ENCODE measurements at regions not wholly inside any gene's neighbourhood (a gene's known extent, or its start where the extent isn't known, plus 50 kb on each side); places are given as distances from the start of the nearest gene placed in this dataset.

- no peak for DNase-seq (ENCODE audit: low read depth, low spot score)
- no peaks in the 10 kb centered on the region for H3K27me3 Mint-ChIP-seq (ENCODE audit: low read depth)
- H3K4me1 Mint-ChIP-seq: peaks cover 9% of the 10 kb centered on the region
- no peak for TF ChIP-seq CTCF (conservative IDR thresholded peaks at IDR 0.05)
- peaks cover 10% of the 10 kb centered on the region for H3K9me3 Mint-ChIP-seq
- no peak overlapping the region for H3K27ac Mint-ChIP-seq (ENCODE audit: unreplicated experiment)
- H3K36me3 Mint-ChIP-seq (ENCODE audit: low read depth): peaks cover 5% of the 10 kb centered on the region
- H3K4me3 Mint-ChIP-seq: no peak overlapping the region
Measured at GRCh38 chr2:149738767-149739166, 151.2 kb upstream of the MMADHC start.

GRCh38 chr2:149737896-149738295 is 150.3 kb upstream of the MMADHC start:
- peaks cover 5% of the 10 kb centered on the region for H3K36me3 Mint-ChIP-seq (ENCODE audit: low read depth)
- no peaks in the 10 kb centered on the region for H3K27me3 Mint-ChIP-seq (ENCODE audit: low read depth)
- peaks cover 10% of the 10 kb centered on the region for H3K9me3 Mint-ChIP-seq
- no peak overlapping the region for H3K4me3 Mint-ChIP-seq
- H3K4me1 Mint-ChIP-seq: peaks cover 11% of the 10 kb centered on the region
- no peak overlapping the region for H3K27ac Mint-ChIP-seq (ENCODE audit: unreplicated experiment)
- no peak for DNase-seq (ENCODE audit: low read depth, low spot score)
- no peak for TF ChIP-seq CTCF (conservative IDR thresholded peaks at IDR 0.05)

- H3K4me3 Mint-ChIP-seq: no peak overlapping the region
Measured at GRCh38 chr2:149735237-149735958, 147.8 kb upstream of the MMADHC start.

GRCh38 chr2:149733936-149734685 is 146.5 kb upstream of the MMADHC start:
- no peak for TF ChIP-seq CTCF (conservative IDR thresholded peaks at IDR 0.05)
- Mint-ChIP-seq H3K27ac (ENCODE audit: unreplicated experiment) (no peak overlapping the region), H3K4me1 (peaks cover 11% of the 10 kb centered on the region), H3K4me3 (no peak overlapping the region), H3K27me3 (ENCODE audit: low read depth) (no peaks in the 10 kb centered on the region), H3K36me3 (ENCODE audit: low read depth) (peaks cover 5% of the 10 kb centered on the region), H3K9me3 (peaks cover 10% of the 10 kb centered on the region)
- no peak for DNase-seq (ENCODE audit: low read depth, low spot score)

More at GRCh38 chr2:149735237-149735958, 147.8 kb upstream of the MMADHC start:
- DNase-seq (ENCODE audit: low read depth, low spot score): no peak
- H3K27me3 Mint-ChIP-seq (ENCODE audit: low read depth): no peaks in the 10 kb centered on the region
- H3K9me3 Mint-ChIP-seq: peaks cover 10% of the 10 kb centered on the region
- TF ChIP-seq CTCF (conservative IDR thresholded peaks at IDR 0.05): no peak
- H3K4me1 Mint-ChIP-seq: peaks cover 11% of the 10 kb centered on the region
- no peak overlapping the region for H3K27ac Mint-ChIP-seq (ENCODE audit: unreplicated experiment)
- peaks cover 5% of the 10 kb centered on the region for H3K36me3 Mint-ChIP-seq (ENCODE audit: low read depth)

GRCh38 chr2:149732730-149733290 is 145.2 kb upstream of the MMADHC start:
- H3K4me1 Mint-ChIP-seq: peaks cover 16% of the 10 kb centered on the region
- H3K27ac Mint-ChIP-seq (ENCODE audit: unreplicated experiment): no peak overlapping the region

More at GRCh38 chr2:149732730-149733290, 145.2 kb upstream of the MMADHC start:
- Mint-ChIP-seq H3K9me3 (peaks cover 10% of the 10 kb centered on the region), H3K36me3 (ENCODE audit: low read depth) (peaks cover 5% of the 10 kb centered on the region), H3K4me3 (no peak overlapping the region), H3K27me3 (ENCODE audit: low read depth) (no peaks in the 10 kb centered on the region)
- TF ChIP-seq CTCF (conservative IDR thresholded peaks at IDR 0.05): no peak
- no peak for DNase-seq (ENCODE audit: low read depth, low spot score)
